Neuronal stem cell (in vitro differentiated cells): ENCODE measurements at regions not wholly inside any gene's neighbourhood (a gene's known extent, or its start where the extent isn't known, plus 50 kb on each side); places are given as distances from the start of the nearest gene placed in this dataset.
A peak's percentile ranks its signal among the peaks of the same experiment; 100 is the strongest.

Experiments
- DNase-seq: peaks from one replicate; pipeline ENCODE4 v3.0.0-alpha.2; 2013; ENCODE audit warnings: low spot score
- H2AFZ ChIP-seq: one replicate; pipeline ENCODE4 v1.6.1; 2013; ENCODE audit warnings: mild to moderate bottlenecking, low read length, inconsistent platforms
- H2AK5ac ChIP-seq: 2 replicates; pipeline ENCODE4 v1.6.1; 2013; ENCODE audit warnings: low read depth, mild to moderate bottlenecking, inconsistent platforms, low read length, moderate library complexity, mixed read lengths
- H2BK120ac ChIP-seq: 2 replicates; pipeline ENCODE4 v1.6.1; 2013; ENCODE audit warnings: low read depth, mild to moderate bottlenecking, inconsistent platforms, low read length, moderate library complexity, mixed read lengths
- H2BK12ac ChIP-seq: one replicate; pipeline ENCODE4 v1.6.1; 2013; ENCODE audit warnings: low read length, inconsistent platforms
- H2BK15ac ChIP-seq: 2 replicates; pipeline ENCODE4 v1.6.1; 2013; ENCODE audit warnings: mild to moderate bottlenecking, low read length, inconsistent platforms, mixed read lengths
- H2BK5ac ChIP-seq: one replicate; pipeline ENCODE4 v1.6.1; 2013; ENCODE audit warnings: inconsistent platforms, mild to moderate bottlenecking, low read length, moderate library complexity
- H3K14ac ChIP-seq: one replicate; pipeline ENCODE4 v1.6.1; 2013; ENCODE audit warnings: low read length, inconsistent platforms
- H3K18ac ChIP-seq: 2 replicates; pipeline ENCODE4 v1.6.1; 2013; ENCODE audit warnings: low read length, inconsistent platforms
- H3K23ac ChIP-seq: 2 replicates; pipeline ENCODE4 v1.6.1; 2013; ENCODE audit warnings: low read depth, mild to moderate bottlenecking, mixed read lengths, low read length, inconsistent platforms; ENCODE audit not compliant: poor library complexity
- H3K27ac ChIP-seq: replicated peaks from 3 replicates; pipeline ENCODE4 v1.5.1; 2013; ENCODE audit warnings: low read length, inconsistent platforms
- H3K27me3 ChIP-seq, 3 experiments: 2 replicates each; pipeline ENCODE4 v1.6.1; 2013; ENCODE audit warnings: low read length in 3 of 3, mild to moderate bottlenecking in 2 of 3, inconsistent platforms in 1 of 3, low read depth in 1 of 3, mixed read lengths in 1 of 3, moderate library complexity in 1 of 3; ENCODE audit not compliant: control insufficient read depth in 3 of 3, insufficient read depth in 3 of 3
- H3K36me3 ChIP-seq, 2 donors: replicated peaks in 1 of 2; 2 replicates each; pipeline ENCODE4 v1.6.1; 2013; ENCODE audit warnings: low read length in 2 of 2; ENCODE audit not compliant: control insufficient read depth in 2 of 2, insufficient read depth in 2 of 2
- H3K4ac ChIP-seq: 2 replicates; pipeline ENCODE4 v1.6.1; 2013; ENCODE audit warnings: inconsistent platforms, mild to moderate bottlenecking, low read length, moderate library complexity
- H3K4me1 ChIP-seq, 2 donors: 1 replicate in 1 of 2; 2 replicates in 1 of 2; pipeline ENCODE4 v1.6.1; 2013; ENCODE audit warnings: low read length in 2 of 2, low read depth in 1 of 2; ENCODE audit not compliant: control insufficient read depth in 2 of 2, insufficient read depth in 1 of 2
- H3K4me2 ChIP-seq: one replicate; pipeline ENCODE4 v1.6.1; 2013; ENCODE audit warnings: mild to moderate bottlenecking, low read length, inconsistent platforms; ENCODE audit not compliant: insufficient read depth, poor library complexity, severe bottlenecking
- H3K4me3 ChIP-seq, 2 donors: 2 replicates each; pipeline ENCODE4 v1.5.1; 2013; ENCODE audit warnings: low read length in 2 of 2, mild to moderate bottlenecking in 2 of 2, inconsistent platforms in 1 of 2, moderate library complexity in 1 of 2
- H3K79me1 ChIP-seq: one replicate; pipeline ENCODE4 v1.6.1; 2013; ENCODE audit warnings: low read depth, mild to moderate bottlenecking, inconsistent platforms, low read length, moderate library complexity
- H3K9ac ChIP-seq: one replicate; pipeline ENCODE4 v1.6.1; 2013; ENCODE audit warnings: mild to moderate bottlenecking, low read depth, low read length, inconsistent platforms; ENCODE audit not compliant: poor library complexity
- H3K9me3 ChIP-seq, 2 donors: replicated peaks in 1 of 2; 2 replicates each; pipeline versions ENCODE3 to v1.6.1; 2013; ENCODE audit warnings: low read length in 2 of 2, mild to moderate bottlenecking in 2 of 2, inconsistent platforms in 1 of 2, low read depth in 1 of 2, mixed read lengths in 1 of 2, moderate library complexity in 1 of 2; ENCODE audit not compliant: control insufficient read depth in 2 of 2, insufficient read depth in 1 of 2
- H4K8ac ChIP-seq: one replicate; pipeline ENCODE4 v1.6.1; 2013; ENCODE audit warnings: low read depth, mild to moderate bottlenecking, inconsistent platforms, low read length, moderate library complexity
- H4K91ac ChIP-seq: one replicate; pipeline ENCODE4 v1.6.1; 2013; ENCODE audit warnings: low read length, low read depth, mild to moderate bottlenecking, inconsistent platforms; ENCODE audit not compliant: poor library complexity
- WGBS, 2 donors: extraction: QIAGEN DNeasy Blood & Tissue Kit; methylation state at CpG; one replicate each; pipeline ENCODE4 v1.1.7; 2013; ENCODE audit warnings: missing lambda C conversion rate in 2 of 2, mixed read lengths in 1 of 2; ENCODE audit not compliant: insufficient read length in 2 of 2, insufficient replicate concordance in 1 of 2; ENCODE audit errors: extremely low coverage in 2 of 2; 5-methylcytosine and 5-hydroxymethylcytosine counted together

DNA sequence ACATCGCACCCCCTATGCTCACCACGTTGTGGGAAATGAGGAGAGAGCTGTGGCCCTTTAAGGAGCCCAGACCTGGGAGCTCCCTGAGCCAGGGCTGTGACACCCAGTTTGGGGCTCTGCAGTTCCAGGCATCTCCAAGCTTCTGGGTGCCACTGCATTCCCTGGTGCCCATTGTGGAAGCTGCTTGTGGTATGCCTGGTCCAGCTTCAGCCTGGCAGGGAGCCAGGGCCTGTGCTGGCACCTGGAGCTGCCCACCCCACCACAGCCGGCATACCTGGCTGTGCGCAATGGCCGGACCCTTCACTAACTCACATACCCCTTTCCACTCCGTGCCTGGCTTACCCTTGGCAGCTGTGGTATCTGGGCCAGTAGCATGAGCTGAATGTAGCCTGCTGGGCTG is 107.9 kb upstream of the OR4E1 start:
- DNase-seq, result no peak
- Histone ChIP-seq H3K4me2 (no peak overlapping the region), H2BK5ac (peak overlapping the region; percentile 7), H2BK15ac (no peak overlapping the region), H3K4me3 (peak overlapping the region in 1 of 2 donors; percentile 39), H3K14ac (peak overlapping the region; percentile 63), H2BK12ac (no peak overlapping the region), H3K27ac (no peak overlapping the region), H3K27me3 (no peaks in the 10 kb centered on the region), H4K8ac (no peak overlapping the region), H3K4ac (no peak overlapping the region), H3K4me1 (no peaks in the 10 kb centered on the region), H2BK120ac (no peak overlapping the region), H2AFZ (no peak overlapping the region), H3K23ac (no peak overlapping the region), H2AK5ac (no peak overlapping the region), H3K9me3 (peaks cover 0 to 3% of the 10 kb centered on the region in 2 donors), H3K9ac (no peak overlapping the region), H4K91ac (no peak overlapping the region), H3K36me3 (no peaks in the 10 kb centered on the region), H3K18ac (no peak overlapping the region), H3K79me1 (peaks cover 2% of the 10 kb centered on the region)
- no CpG with 5 or more reads among the region's 6 CpGs for WGBS, 2 donors

DNA sequence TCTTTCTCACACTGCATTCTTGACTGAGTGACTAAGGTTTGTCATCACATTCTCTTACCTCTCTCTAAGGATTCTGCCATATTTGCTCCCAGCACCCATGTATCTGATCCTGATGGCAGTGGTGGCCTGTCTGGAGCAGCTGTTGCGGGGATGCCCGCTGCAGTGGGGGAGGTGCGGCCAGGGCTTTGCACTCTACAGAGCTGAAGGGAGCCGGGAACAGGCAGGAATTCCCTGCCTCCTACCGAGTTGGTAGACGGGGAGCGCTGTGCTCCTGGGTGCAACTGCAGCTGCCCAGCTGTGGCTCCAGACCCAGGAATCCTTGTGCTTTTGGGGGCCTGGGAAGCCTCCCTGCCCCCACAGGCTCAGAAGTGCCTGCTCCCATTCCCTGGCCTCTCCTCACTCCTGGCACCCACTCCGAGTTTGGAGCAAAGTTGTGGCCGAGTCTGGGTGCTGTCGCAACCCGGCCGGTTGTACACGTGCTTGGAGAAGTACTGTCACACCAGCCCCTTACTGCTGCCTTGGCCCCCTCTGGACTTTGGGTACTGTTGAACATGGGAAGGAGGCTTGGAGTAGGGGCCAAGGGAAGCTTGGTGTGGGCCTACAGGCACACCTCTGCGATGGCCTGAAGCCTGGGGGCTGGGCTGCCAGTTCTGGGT is 106.9 kb upstream of the OR4E1 start:
- no peak overlapping the region for H3K23ac ChIP-seq
- no peak overlapping the region for H3K9ac ChIP-seq
- H3K27ac ChIP-seq, result no peak overlapping the region
- WGBS, 2 donors, result no CpG with 5 or more reads among the region's 14 CpGs
- peaks cover 0 to 3% of the 10 kb centered on the region in 2 donors for H3K9me3 ChIP-seq
- peak overlapping the region; percentile 82 for H4K8ac ChIP-seq
- H2BK5ac ChIP-seq, result no peak overlapping the region
- H3K36me3 ChIP-seq, result no peaks in the 10 kb centered on the region
- DNase-seq, result no peak
- H3K27me3 ChIP-seq, result no peaks in the 10 kb centered on the region
- H2AFZ ChIP-seq, result peak overlapping the region; percentile 17
- peak overlapping the region; percentile 22 for H4K91ac ChIP-seq
- H2BK12ac ChIP-seq, result no peak overlapping the region
- H3K18ac ChIP-seq, result peak overlapping the region; percentile 59
- no peak overlapping the region for H3K14ac ChIP-seq
- peaks cover 2% of the 10 kb centered on the region for H3K79me1 ChIP-seq
- no peak overlapping the region for H2BK15ac ChIP-seq
- H2BK120ac ChIP-seq, result no peak overlapping the region
- no peak overlapping the region for H3K4ac ChIP-seq
- peak overlapping the region; percentile 83 for H2AK5ac ChIP-seq
- H3K4me1 ChIP-seq, result no peaks in the 10 kb centered on the region
- no peak overlapping the region for H3K4me3 ChIP-seq
- H3K4me2 ChIP-seq, result no peak overlapping the region

DNA sequence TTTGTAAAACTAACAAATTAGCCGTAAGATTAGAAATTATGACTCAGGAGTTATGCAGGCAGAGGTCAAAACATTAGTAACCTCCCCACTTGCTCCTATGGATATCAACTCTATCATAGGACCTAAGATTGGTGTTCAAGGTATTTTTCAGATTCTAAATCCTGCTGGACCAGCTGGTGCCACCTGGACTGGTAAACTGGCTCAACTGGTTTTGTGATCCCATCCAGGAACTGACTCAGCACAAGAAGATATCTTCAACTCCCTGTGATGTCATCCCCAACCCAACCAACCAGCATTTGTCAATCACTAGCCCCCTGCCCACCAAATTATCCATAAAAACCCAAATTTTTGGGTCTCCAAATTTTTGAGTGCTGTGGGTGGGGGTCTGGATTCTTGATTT is 98.1 kb upstream of the OR4E1 start:
- H3K27me3 ChIP-seq, result no peaks in the 10 kb centered on the region
- no peak overlapping the region for H3K23ac ChIP-seq
- DNase-seq, result no peak
- no peak overlapping the region for H2BK12ac ChIP-seq
- no peak overlapping the region for H4K91ac ChIP-seq
- no peak overlapping the region for H2BK5ac ChIP-seq
- H3K18ac ChIP-seq, result no peak overlapping the region
- no peak overlapping the region for H3K9ac ChIP-seq
- H2AFZ ChIP-seq, result no peak overlapping the region
- no peaks in the 10 kb centered on the region for H3K9me3 ChIP-seq
- no peak overlapping the region for H4K8ac ChIP-seq
- WGBS, 2 donors, result no CpG with 5 or more reads among the region's 1 CpG
- no peaks in the 10 kb centered on the region for H3K36me3 ChIP-seq
- H3K27ac ChIP-seq, result no peak overlapping the region
- H3K14ac ChIP-seq, result no peak overlapping the region
- H3K4me1 ChIP-seq, result no peaks in the 10 kb centered on the region
- no peaks in the 10 kb centered on the region for H3K79me1 ChIP-seq
- no peak overlapping the region for H2BK15ac ChIP-seq
- H2BK120ac ChIP-seq, result no peak overlapping the region
- H3K4me2 ChIP-seq, result no peak overlapping the region
- no peak overlapping the region for H3K4me3 ChIP-seq
- no peak overlapping the region for H2AK5ac ChIP-seq
- no peak overlapping the region for H3K4ac ChIP-seq

DNA sequence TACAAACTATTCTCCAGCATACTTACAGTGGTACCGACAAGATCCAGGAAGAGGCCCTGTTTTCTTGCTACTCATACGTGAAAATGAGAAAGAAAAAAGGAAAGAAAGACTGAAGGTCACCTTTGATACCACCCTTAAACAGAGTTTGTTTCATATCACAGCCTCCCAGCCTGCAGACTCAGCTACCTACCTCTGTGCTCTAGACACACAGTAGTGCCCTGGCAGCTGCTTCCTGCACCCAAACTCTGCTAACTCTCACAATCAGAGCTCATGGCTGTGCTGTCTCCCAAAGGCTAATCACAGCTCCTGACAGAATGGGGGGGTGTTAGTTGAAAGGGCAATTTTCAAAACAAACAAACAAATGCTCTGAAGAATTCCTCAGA is 95.2 kb upstream of the OR4E1 start:
- Histone ChIP-seq H3K4me1 (no peaks in the 10 kb centered on the region), H4K91ac (no peak overlapping the region), H2BK15ac (no peak overlapping the region), H3K14ac (no peak overlapping the region), H3K36me3 (no peaks in the 10 kb centered on the region), H2BK5ac (no peak overlapping the region), H3K4ac (no peak overlapping the region), H3K23ac (no peak overlapping the region), H3K79me1 (no peaks in the 10 kb centered on the region), H3K4me2 (no peak overlapping the region), H2BK12ac (no peak overlapping the region), H3K27me3 (no peaks in the 10 kb centered on the region), H3K18ac (no peak overlapping the region), H2AFZ (peak overlapping the region; percentile 29), H3K9ac (no peak overlapping the region), H2AK5ac (no peak overlapping the region), H3K9me3 (no peaks in the 10 kb centered on the region), H2BK120ac (no peak overlapping the region), H3K4me3 (no peak overlapping the region), H3K27ac (no peak overlapping the region), H4K8ac (no peak overlapping the region)
- WGBS, 2 donors, result no CpG with 5 or more reads among the region's 2 CpGs
- no peak for DNase-seq
